Rectal smooth muscle tissue (tissue), 1 donor: ENCODE measurements at regions not wholly inside any gene's neighbourhood (a gene's known extent, or its start where the extent isn't known, plus 50 kb on each side); places are given as distances from the start of the nearest gene placed in this dataset.
A peak's percentile ranks its signal among the peaks of the same experiment; 100 is the strongest.

ENCODE experiments used
- H3K27ac ChIP-seq: one replicate; pipeline ENCODE4 v1.7.0; 2013; ENCODE audit warnings: low read depth, low read length, inconsistent platforms
- H3K27me3 ChIP-seq: one replicate; pipeline ENCODE4 v1.7.0; 2013; ENCODE audit warnings: low read length; ENCODE audit not compliant: control insufficient read depth, insufficient read depth
- H3K36me3 ChIP-seq: one replicate; pipeline ENCODE4 v1.7.0; 2013; ENCODE audit warnings: low read length; ENCODE audit not compliant: control insufficient read depth, insufficient read depth
- H3K4me1 ChIP-seq: one replicate; pipeline ENCODE4 v1.7.0; 2013; ENCODE audit warnings: low read length; ENCODE audit not compliant: control insufficient read depth, insufficient read depth
- H3K4me3 ChIP-seq: one replicate; pipeline ENCODE4 v1.7.0; 2013; ENCODE audit warnings: low read length
- H3K9ac ChIP-seq: one replicate; pipeline ENCODE4 v1.7.0; 2013; ENCODE audit warnings: low read length

- Histone ChIP-seq H3K36me3 (no peaks in the 10 kb centered on the region), H3K9ac (peak overlapping the region; percentile 42), H3K4me1 (peaks cover 9% of the 10 kb centered on the region), H3K27ac (peak overlapping the region; percentile 62), H3K27me3 (no peaks in the 10 kb centered on the region), H3K4me3 (peak overlapping the region; percentile 45)
Measured at GRCh38 chr15:45743426-45744235, 108.8 kb downstream of the SQOR start.

GRCh38 chr15:45744236-45744589, 109.4 kb downstream of the SQOR start:
- H3K27ac ChIP-seq = peak overlapping the region; percentile 62
- no peaks in the 10 kb centered on the region for H3K36me3 ChIP-seq
- no peak overlapping the region for H3K9ac ChIP-seq
- peaks cover 9% of the 10 kb centered on the region for H3K4me1 ChIP-seq
- no peak overlapping the region for H3K4me3 ChIP-seq
- H3K27me3 ChIP-seq = no peaks in the 10 kb centered on the region

GRCh38 chr15:45747426-45747825, 112.6 kb downstream of the SQOR start:
- H3K4me3 ChIP-seq = no peak overlapping the region
- H3K9ac ChIP-seq = no peak overlapping the region
- no peaks in the 10 kb centered on the region for H3K36me3 ChIP-seq
- peaks cover 9% of the 10 kb centered on the region for H3K4me1 ChIP-seq
- no peak overlapping the region for H3K27ac ChIP-seq
- no peaks in the 10 kb centered on the region for H3K27me3 ChIP-seq

GRCh38 chr15:45751629-45752028, 116.8 kb downstream of the SQOR start:
- Histone ChIP-seq H3K4me1 (peaks cover 4% of the 10 kb centered on the region), H3K27ac (no peak overlapping the region), H3K36me3 (no peaks in the 10 kb centered on the region), H3K27me3 (no peaks in the 10 kb centered on the region), H3K9ac (no peak overlapping the region), H3K4me3 (no peak overlapping the region)

GRCh38 chr15:45759936-45760335, 125.1 kb downstream of the SQOR start:
- no peaks in the 10 kb centered on the region for H3K27me3 ChIP-seq
- H3K4me3 ChIP-seq = no peak overlapping the region
- no peaks in the 10 kb centered on the region for H3K4me1 ChIP-seq
- no peak overlapping the region for H3K9ac ChIP-seq
- H3K27ac ChIP-seq = no peak overlapping the region
- H3K36me3 ChIP-seq = no peaks in the 10 kb centered on the region

GRCh38 chr15:45762726-45763125, 127.9 kb downstream of the SQOR start:
- Histone ChIP-seq H3K27ac (no peak overlapping the region), H3K4me3 (no peak overlapping the region), H3K4me1 (no peaks in the 10 kb centered on the region), H3K9ac (no peak overlapping the region), H3K27me3 (no peaks in the 10 kb centered on the region), H3K36me3 (no peaks in the 10 kb centered on the region)

- Histone ChIP-seq H3K9ac (no peak overlapping the region), H3K27ac (no peak overlapping the region), H3K4me1 (no peaks in the 10 kb centered on the region), H3K4me3 (no peak overlapping the region), H3K27me3 (no peaks in the 10 kb centered on the region), H3K36me3 (no peaks in the 10 kb centered on the region)
Measured at GRCh38 chr15:45763170-45763869, 128.5 kb downstream of the SQOR start.

GRCh38 chr15:45773149-45773548, 138.3 kb downstream of the SQOR start:
- no peaks in the 10 kb centered on the region for H3K27me3 ChIP-seq
- H3K27ac ChIP-seq = no peak overlapping the region
- no peak overlapping the region for H3K4me3 ChIP-seq
- H3K9ac ChIP-seq = no peak overlapping the region
- no peaks in the 10 kb centered on the region for H3K36me3 ChIP-seq
- H3K4me1 ChIP-seq = no peaks in the 10 kb centered on the region

- Histone ChIP-seq H3K4me1 (no peaks in the 10 kb centered on the region), H3K9ac (no peak overlapping the region), H3K27ac (no peak overlapping the region), H3K36me3 (no peaks in the 10 kb centered on the region), H3K4me3 (no peak overlapping the region), H3K27me3 (no peaks in the 10 kb centered on the region)
Measured at GRCh38 chr15:45776772-45777171, 141.9 kb downstream of the SQOR start.

- Histone ChIP-seq H3K4me3 (no peak overlapping the region), H3K27ac (no peak overlapping the region), H3K4me1 (no peaks in the 10 kb centered on the region), H3K27me3 (no peaks in the 10 kb centered on the region), H3K9ac (no peak overlapping the region), H3K36me3 (no peaks in the 10 kb centered on the region)
Measured at GRCh38 chr15:45777781-45778180, 143.0 kb downstream of the SQOR start.

- Histone ChIP-seq H3K36me3 (no peaks in the 10 kb centered on the region), H3K9ac (no peak overlapping the region), H3K4me1 (no peaks in the 10 kb centered on the region), H3K27ac (no peak overlapping the region), H3K4me3 (no peak overlapping the region), H3K27me3 (no peaks in the 10 kb centered on the region)
Measured at GRCh38 chr15:45780352-45780751, 145.5 kb downstream of the SQOR start.

- H3K36me3 ChIP-seq = no peaks in the 10 kb centered on the region
- H3K27ac ChIP-seq = no peak overlapping the region
- H3K4me1 ChIP-seq = no peaks in the 10 kb centered on the region
- no peaks in the 10 kb centered on the region for H3K27me3 ChIP-seq
- no peak overlapping the region for H3K9ac ChIP-seq
- no peak overlapping the region for H3K4me3 ChIP-seq
Measured at GRCh38 chr15:45784656-45785055, 149.8 kb downstream of the SQOR start.

- H3K9ac ChIP-seq = no peak overlapping the region
- no peaks in the 10 kb centered on the region for H3K4me1 ChIP-seq
- no peaks in the 10 kb centered on the region for H3K36me3 ChIP-seq
- H3K4me3 ChIP-seq = no peak overlapping the region
- H3K27ac ChIP-seq = no peak overlapping the region
- H3K27me3 ChIP-seq = no peaks in the 10 kb centered on the region
Measured at GRCh38 chr15:45785897-45786296, 151.1 kb downstream of the SQOR start.
